BJ (cell line): ENCODE measurements at regions not wholly inside any gene's neighbourhood (a gene's known extent, or its start where the extent isn't known, plus 50 kb on each side); places are given as distances from the start of the nearest gene placed in this dataset.

Experiments used
- CTCF ChIA-PET: fragments of 350-600 bp; formaldehyde crosslinking; extraction: SDS; loops from one replicate; lab custom pipeline; 2021; ENCODE audit warnings: antibody characterized with exemption, inconsistent platforms; lab: Yijun Ruan, JAX
- POLR2A ChIA-PET: fragments of 300-600 bp; sonication (Branson Sonifier 250); formaldehyde crosslinking; extraction: SDS; loops from one replicate; lab custom pipeline; 2021; ENCODE audit warnings: antibody characterized with exemption; lab: Charles Lee
- DNase-seq: peaks from one replicate; pipeline ENCODE4 v3.0.0-alpha.2; 2011; ENCODE audit warnings: low read depth
- H3K27me3 ChIP-seq: 2 replicates; pipeline ENCODE4 v1.6.0; 2011; ENCODE audit warnings: low read length; ENCODE audit not compliant: control insufficient read depth, insufficient read depth
- H3K36me3 ChIP-seq: 2 replicates; pipeline ENCODE4 v1.5.1; 2011; ENCODE audit warnings: low read length; ENCODE audit not compliant: control insufficient read depth, insufficient read depth
- H3K4me3 ChIP-seq: 2 replicates; pipeline ENCODE4 v1.5.1; 2011; ENCODE audit warnings: low read depth, mild to moderate bottlenecking, control low read depth, low read length
- TF ChIP-seq, protein P1 (sequence below): IDR thresholded peaks from 2 replicates; pipeline ENCODE4 v1.5.1; 2011; ENCODE audit warnings: low read depth, mild to moderate bottlenecking, control low read depth, inconsistent platforms, low read length, moderate library complexity; ENCODE audit not compliant: insufficient read depth

DNA sequence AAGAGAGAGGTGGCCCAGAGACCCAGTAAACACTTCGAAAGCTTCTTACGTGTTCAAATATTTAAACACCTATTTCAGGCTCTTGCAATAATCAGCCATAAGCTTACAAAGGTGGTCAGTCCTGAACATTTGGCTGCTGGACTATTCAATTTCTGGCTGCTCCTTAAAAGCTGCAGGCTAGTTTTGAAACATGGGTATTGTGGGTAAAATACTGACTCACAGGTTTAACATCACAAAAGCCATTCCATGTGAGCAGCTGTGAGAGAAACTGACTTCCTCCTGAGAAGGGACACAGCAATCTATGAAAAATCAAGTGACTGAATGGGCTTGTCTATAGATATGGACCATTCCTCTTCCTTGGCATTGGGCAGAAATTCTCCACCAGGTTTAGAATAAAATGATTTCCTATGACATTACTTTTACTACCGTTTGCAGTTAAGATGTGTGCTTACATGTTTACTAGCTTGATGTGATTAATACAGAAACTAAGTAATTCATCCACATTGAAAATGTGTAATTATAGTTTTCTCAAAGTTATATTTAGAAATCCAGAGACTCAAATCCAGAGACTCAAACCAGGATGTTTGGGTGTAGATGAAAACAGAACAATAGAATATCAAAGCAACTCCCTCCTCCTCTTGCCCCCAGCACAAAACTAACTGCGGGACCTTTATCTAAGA, 252.3 kb downstream of the GATA3 start:
- POLR2A ChIA-PET: no interaction called here
- DNase-seq: no peak
- no peak overlapping the region for H3K4me3 ChIP-seq
- H3K27me3 ChIP-seq: no peaks in the 10 kb centered on the region
- CTCF ChIA-PET: no interaction called here
- no peaks in the 10 kb centered on the region for H3K36me3 ChIP-seq
- TF ChIP-seq, protein P1, sequence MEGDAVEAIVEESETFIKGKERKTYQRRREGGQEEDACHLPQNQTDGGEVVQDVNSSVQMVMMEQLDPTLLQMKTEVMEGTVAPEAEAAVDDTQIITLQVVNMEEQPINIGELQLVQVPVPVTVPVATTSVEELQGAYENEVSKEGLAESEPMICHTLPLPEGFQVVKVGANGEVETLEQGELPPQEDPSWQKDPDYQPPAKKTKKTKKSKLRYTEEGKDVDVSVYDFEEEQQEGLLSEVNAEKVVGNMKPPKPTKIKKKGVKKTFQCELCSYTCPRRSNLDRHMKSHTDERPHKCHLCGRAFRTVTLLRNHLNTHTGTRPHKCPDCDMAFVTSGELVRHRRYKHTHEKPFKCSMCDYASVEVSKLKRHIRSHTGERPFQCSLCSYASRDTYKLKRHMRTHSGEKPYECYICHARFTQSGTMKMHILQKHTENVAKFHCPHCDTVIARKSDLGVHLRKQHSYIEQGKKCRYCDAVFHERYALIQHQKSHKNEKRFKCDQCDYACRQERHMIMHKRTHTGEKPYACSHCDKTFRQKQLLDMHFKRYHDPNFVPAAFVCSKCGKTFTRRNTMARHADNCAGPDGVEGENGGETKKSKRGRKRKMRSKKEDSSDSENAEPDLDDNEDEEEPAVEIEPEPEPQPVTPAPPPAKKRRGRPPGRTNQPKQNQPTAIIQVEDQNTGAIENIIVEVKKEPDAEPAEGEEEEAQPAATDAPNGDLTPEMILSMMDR: no peak

DNA sequence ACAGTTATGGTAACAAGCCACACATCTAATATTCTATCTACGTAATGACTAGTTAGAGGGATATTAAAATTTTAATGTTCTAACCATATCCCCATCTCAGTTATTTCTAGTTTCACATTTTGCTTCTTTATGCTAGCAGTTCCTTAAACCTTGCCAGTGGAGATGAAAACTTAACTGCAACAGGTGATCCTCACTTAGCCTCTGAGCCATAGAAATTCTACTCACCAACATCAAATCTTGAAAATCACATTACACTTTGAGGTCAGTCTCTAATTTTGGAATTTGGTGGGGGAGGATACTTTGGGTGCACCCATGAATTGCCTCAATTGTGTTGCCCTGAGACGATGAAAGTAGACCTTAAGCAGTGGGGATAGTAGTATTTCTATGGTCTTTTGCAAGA, 256.4 kb downstream of the GATA3 start:
- H3K4me3 ChIP-seq: no peak overlapping the region
- ChIA-PET POLR2A (no interaction called here), CTCF (no interaction called here)
- TF ChIP-seq, protein P1: no peak
- no peak for DNase-seq
- H3K36me3 ChIP-seq: no peaks in the 10 kb centered on the region
- H3K27me3 ChIP-seq: no peaks in the 10 kb centered on the region

GRCh38 chr10:8311526-8312070, 257.1 kb downstream of the GATA3 start:
- TF ChIP-seq, protein P1: no peak
- no peak for DNase-seq

GRCh38 chr10:8312079-8312478, 257.6 kb downstream of the GATA3 start:
- Histone ChIP-seq H3K36me3 (no peaks in the 10 kb centered on the region), H3K4me3 (no peak overlapping the region), H3K27me3 (no peaks in the 10 kb centered on the region)
- TF ChIP-seq, protein P1: no peak
- CTCF ChIA-PET: no interaction called here
- DNase-seq: no peak
- POLR2A ChIA-PET: no interaction called here

More at GRCh38 chr10:8311526-8312070, 257.1 kb downstream of the GATA3 start:
- ChIA-PET CTCF (no interaction called here), POLR2A (no interaction called here)
- Histone ChIP-seq H3K27me3 (no peaks in the 10 kb centered on the region), H3K36me3 (no peaks in the 10 kb centered on the region), H3K4me3 (no peak overlapping the region)

DNA sequence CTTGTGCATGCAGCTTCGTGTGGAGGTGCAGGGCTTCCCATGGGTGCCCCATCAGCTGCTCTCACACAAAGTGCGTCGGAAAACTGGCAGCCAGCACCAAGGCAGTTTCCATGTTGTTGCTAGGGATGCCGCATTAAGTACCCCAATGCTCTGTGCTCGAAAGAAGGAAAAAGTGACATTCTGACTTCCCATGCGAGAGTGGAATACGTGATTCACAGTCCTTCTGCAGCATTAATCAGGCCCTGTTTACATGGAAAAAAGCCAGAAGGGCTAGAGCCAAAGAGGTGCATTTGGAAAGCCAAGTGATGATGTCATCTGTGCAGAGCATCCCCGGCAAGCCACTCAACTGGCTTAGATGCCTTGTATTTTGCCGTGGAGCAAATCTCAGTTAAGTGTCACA, 258.3 kb downstream of the GATA3 start:
- Histone ChIP-seq H3K27me3 (no peaks in the 10 kb centered on the region), H3K4me3 (no peak overlapping the region), H3K36me3 (no peaks in the 10 kb centered on the region)
- no peak for DNase-seq
- CTCF ChIA-PET: no interaction called here
- TF ChIP-seq, protein P1: no peak
- POLR2A ChIA-PET: no interaction called here
